ENCODE measurements at regions not wholly inside any gene's neighbourhood (a gene's known extent, or its start where the extent isn't known, plus 50 kb on each side); places are given as distances from the start of the nearest gene placed in this dataset.
A peak's percentile ranks its signal among the peaks of the same experiment; 100 is the strongest.

DNA sequence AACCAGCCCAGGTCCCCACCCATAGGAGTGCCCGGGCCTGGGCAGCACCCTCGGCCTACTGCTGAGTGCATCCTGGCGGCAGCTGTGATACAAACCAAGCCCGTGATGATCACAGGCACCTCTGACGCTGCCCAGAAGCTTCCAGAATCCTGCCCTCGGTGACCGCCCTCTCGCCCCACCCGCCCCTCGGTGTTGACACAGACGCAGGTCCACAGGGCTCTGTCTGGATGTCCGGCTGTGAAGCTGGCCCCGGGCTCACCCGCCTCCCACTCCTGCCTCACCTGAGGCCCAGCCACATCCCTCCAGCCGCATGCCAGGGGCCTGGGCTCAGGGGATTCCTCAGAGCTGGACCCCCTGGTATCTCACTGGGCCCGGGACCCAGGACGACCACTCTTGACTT lies 191.0 kb downstream of the BRD1 start:
- DNase-seq: no peak

- DNase-seq: no peak
These were observed 191.5 kb downstream of the BRD1 start for GRCh38 chr22:49636214-49636613.

DNA sequence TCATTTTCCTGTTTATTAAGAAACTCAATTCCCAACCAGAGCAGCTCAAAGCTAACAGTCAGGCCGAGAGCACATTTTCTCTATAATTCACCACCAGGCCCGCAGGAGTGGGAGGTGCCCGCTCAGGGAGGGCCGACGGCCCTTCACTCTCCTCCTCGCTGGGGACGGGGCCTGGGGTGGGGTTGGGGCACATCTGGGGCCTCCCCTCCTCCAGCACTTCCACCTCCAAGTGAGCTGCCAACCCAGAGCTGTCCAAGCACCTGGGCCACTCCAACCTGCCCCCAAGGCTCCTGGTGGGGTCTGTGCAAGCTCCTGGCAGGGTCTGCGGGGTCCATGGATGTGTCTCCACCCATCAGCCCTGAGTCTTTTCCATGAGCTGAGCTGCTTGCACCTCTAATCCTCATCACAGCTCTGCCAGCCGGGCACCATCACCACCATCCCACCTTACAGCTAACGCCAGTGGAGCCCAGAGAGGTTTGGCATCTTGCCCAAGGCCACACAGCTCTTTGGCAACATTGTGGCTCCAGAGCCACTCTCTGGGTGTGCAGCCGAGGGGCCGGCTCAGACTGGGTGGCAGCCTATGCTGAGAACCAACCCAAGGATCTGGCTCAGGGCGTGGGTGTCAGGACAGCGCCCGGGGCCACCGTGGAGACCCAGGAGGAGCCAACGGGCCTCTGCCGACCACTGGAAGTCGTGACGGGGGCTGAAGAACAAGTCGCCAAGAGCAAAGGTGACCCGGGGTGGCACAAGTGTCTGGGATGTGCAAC lies 193.5 kb downstream of the BRD1 start:
- DNase-seq: no peak

- no peak for DNase-seq
These were observed 194.7 kb downstream of the BRD1 start for GRCh38 chr22:49633010-49633324.

- DNase-seq: peak; percentile 47
These were observed 195.3 kb downstream of the BRD1 start for GRCh38 chr22:49632199-49633009.

GRCh38 chr22:49630448-49630946 lies 197.2 kb downstream of the BRD1 start:
- DNase-seq: no peak

DNA sequence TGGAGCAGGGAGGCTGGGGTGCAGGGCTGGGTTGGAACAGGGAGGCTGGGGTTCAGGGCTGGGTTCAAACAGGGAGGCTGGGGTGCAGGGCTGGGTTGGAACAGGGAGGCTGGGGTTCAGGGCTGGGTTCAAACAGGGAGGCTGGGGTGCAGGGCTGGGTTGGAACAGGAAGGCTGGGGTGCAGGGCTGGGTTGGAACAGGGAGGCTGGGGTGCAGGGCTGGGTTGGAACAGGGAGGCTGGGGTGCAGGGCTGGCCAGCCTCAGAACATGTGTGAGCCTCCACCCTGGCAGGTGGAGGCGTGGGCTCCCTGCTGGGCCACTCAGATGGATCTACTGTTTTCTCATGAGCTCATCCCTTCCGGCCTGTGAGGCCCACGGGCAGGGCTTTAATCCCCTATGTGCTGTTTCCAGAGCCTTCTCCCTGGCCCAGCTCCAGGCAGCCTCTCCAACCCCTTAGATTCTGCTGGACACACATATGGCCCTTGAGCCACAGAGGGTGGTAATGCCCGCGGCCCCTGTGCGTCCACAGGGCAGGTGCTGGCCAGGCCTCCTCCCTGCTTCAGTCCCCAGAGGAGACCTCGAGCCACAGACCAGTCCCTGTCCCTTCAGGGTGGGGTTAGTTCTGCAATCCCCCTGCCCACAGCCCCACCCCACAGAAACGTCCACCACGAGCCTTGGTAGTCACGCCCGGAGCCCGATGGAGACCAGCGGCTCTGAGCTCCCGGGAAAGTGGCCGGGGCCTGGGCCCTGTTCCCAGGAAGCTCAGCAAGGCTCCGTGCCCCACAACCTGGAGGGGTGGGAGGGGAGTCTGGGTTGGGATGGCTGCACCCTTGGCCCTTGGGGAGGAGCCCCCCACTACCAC lies 197.9 kb downstream of the BRD1 start:
- DNase-seq: no peak

GRCh38 chr22:49629261-49629570 lies 198.5 kb downstream of the BRD1 start:
- DNase-seq: no peak

- no peak for DNase-seq
These were observed 199.0 kb downstream of the BRD1 start for GRCh38 chr22:49628391-49629260.

GRCh38 chr22:49627217-49628181 lies 200.2 kb downstream of the BRD1 start:
- no peak for DNase-seq

GRCh38 chr22:49626361-49627216 lies 201.1 kb downstream of the BRD1 start:
- DNase-seq: no peak

DNA sequence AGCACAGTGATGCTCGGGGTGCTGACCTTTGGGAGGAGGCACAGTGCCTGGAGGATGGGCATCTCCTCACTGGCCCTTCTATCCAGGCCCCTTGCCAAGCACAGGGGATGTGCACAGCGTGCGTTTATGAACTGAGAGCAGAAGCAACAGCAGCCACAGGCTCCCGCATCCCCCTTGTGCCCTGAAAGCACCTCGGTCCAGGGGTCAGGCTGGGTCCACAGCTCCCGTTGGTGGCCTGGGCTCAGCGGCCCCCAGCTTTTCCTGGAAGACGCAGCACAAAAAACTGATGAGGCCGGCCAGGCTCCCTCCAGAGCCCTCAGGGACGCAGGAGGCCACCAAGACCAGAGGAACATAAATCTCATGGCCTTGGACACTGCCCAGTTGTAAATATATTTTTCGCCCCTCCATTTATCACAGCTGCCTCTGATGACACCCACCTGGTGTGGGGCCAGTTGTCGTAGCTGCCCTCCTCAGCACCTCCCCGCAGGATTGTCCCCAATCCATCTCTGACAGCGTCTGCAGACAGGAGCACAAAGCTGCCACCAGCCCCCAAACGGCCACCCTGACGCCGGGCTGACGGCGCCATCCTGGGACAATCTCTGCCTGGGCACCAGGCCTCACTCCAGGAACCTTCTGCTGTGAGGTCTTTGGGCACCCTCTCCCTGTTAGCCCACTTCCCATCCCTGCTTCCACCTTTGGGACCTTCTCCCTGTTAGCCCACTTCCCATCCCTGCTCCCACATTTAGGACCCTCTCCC lies 203.1 kb downstream of the BRD1 start:
- no peak for DNase-seq

DNA sequence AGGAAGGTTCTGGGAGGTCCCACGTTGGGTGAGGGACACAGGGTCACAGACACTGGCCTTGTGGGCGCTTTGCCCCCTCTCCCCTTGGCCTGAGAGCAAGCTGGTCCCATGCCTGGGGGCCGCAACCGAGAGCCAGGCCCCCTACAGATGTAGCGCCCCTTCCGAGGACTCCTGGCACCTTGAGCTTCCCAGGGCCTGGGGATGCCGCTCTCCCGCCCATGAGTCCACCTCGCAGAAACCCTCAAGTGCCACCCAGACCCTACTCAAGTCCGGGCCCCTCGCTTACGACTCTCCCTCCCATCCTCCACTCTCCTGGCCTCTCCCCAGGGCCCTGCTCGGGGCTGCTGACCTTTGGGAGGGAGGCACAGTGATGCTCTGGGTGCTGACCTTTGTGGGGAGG lies 204.0 kb downstream of the BRD1 start:
- no peak for DNase-seq

GRCh38 chr22:49623176-49623575 lies 204.5 kb downstream of the BRD1 start:
- no peak for DNase-seq

DNA sequence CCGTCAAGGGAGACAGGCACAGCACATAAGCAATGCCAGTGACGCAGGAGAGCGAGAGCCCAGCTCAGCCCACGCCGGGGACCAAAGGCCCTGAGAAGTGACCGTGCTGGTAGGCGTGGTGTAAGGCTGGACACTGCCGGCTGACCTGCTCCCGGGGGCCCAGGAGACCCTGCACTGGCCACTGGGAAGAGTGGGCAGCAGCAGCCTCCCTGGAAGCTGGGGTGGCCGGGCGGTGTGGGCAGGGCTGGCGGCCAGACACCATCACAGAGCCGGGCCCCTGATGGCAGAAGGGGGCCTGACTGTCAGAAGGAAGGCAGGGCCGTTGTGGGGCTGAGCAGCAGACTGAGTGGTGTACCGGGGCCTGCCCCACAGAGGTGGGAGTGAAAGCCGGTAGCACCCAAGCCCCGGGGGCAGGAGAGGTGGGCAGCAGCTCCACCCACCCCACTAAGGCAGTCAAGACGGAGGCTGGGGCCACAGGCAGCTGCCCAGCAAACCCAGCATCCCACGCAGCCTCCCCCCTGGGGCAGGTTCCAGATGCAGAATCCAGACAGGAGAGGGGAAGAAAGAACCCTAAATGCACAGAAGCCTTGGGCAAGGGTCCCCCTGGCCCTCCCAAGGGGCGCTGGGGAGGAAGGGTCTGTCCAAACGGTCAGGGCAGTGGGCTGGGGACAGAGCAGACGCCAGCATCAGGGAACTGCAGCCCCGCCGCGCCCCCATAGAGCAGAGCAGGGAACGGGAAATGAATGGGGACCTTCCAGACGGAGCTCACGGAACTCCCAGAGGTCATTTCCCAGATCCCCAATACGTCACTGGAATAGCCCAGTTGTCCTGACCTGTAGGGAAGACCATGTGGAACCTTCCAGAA lies 205.2 kb downstream of the BRD1 start:
- DNase-seq: no peak

DNA sequence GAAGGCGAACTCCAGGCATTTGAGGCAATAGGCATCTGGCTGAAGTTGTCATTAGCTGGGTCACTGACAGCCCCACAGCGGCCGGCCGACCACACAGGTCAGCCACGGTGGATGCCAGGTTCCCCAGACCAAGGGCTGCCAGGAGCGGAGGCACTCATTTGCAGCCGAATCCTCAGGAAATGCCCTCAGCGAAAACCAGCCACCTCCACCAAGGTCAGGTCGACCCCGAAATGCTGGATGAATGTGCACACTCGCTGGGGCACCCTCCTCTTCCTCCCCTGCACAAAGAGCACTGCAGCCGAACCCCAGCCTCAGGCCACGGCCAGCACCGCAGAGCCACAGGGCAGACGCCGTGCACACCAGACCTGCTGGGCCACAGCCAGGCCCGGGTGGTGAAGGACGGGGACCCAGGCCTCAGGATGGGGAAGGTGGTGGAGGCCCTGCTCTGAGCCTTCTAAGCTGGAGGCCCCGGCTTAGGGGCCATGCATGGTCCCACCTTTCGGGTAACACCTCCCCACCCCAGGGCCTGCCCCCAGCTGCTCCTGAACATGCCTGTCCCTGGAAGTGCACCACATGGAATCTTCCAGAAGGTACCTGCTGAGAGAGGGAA lies 206.0 kb downstream of the BRD1 start:
- DNase-seq: no peak

DNA sequence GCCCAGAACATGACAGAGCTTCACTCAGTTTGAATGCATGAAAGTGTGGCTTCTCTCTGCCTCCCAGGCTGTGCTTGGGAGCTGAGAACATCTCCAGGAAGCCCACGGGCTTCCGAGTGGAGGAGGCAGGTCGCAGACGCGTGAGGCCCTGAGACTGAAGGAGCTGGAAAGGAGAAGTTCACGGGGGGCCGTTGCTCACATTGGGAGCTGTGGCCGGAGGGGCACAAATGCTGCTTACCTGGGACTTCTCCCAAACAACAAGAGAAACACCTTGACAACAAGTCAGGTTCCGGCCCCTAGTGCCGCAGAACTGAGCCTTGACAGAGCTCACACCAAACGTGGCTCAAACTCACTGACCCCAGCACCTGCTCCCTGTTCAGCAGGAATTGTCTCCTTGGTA lies 207.0 kb downstream of the BRD1 start:
- DNase-seq: no peak

DNA sequence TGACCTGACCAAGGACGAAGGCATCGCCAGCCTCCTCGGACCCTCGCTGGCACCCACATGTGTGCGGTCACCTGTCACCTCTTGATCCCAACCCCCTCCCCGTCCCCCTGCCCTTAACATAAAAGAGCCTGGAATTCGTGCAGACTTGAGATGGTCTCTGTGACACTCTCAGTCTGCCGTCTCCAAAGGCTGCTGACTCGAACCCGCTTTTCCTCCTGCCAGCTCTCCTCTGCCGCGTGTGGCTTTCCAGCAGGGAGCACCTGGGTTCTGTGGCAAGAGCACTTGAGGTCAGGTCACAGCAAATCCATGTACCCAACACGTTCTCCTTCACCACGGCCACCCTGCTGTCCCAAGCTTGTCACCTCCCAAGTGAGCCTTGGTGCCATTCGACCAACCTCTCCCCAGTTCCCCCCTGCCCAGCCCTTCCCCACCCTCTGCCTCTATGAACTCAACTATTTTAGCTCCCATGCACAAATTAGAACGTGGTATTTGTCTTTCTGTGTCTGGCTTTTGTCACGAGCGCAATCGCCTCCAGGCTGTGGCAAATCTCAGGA lies 207.6 kb downstream of the BRD1 start:
- no peak for DNase-seq
